ENCODE measurements at regions not wholly inside any gene's neighbourhood (a gene's known extent, or its start where the extent isn't known, plus 50 kb on each side); places are given as distances from the start of the nearest gene placed in this dataset.
A peak's percentile ranks its signal among the peaks of the same experiment; 100 is the strongest.

DNA sequence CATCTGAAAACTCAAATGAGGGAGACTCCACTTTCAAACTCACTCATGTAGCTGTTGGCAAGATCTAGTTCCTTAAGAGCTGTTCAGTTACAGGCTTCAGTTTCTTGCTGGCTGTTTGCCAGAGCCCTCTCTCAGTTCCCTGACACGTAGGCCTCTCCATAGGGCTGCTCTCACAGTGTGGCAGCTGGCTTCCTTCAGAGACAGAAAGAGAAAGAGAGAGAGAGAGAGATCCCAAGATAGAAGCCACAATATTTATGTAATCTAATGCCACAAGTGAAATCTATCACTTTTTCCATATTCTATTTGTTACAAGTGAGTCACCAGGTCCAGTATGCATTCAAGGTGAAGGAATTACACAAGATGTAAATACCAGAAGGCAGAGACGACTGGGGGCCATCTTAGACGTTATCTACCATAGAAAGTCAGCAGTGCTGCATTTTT is 168.8 kb downstream of the RCN1 start:
- no peak overlapping the region for H2AFZ ChIP-seq (ENCODE audit: low read depth, low read length)

DNA sequence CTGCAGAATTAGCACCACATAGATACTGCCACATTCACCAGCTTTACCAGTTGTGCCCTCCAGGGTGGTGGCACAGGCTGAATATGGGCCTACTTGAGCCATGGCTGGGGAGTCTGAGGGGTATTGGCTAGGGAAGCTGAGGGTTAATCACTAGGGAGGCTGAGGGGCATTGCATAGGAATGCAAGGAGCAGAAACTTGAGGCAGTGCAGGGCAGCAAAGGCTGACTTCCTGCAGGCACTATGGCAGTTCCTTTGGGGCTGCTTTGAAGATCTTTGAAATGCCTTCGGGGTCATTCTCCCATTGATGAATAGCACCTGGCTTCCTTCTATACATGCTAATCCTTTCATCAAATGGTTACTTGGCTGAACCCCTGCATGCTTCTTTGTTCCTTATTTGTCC is 171.5 kb downstream of the RCN1 start:
- no peak for FAIRE-seq
- Histone ChIP-seq H3K79me2 (ENCODE audit: control insufficient read depth, insufficient read depth, low read length) (no peaks in the 10 kb centered on the region), H3K4me3 (no peak overlapping the region), H4K20me1 (replicated peaks; ENCODE audit: control insufficient read depth, insufficient read depth, low read length) (no peaks in the 10 kb centered on the region), H3K36me3 (ENCODE audit: control insufficient read depth, insufficient read depth, low read length) (no peaks in the 10 kb centered on the region), H3K9me1 (ENCODE audit: control insufficient read depth, insufficient read depth, low read length) (no peaks in the 10 kb centered on the region), H3K27me3 (ENCODE audit: control insufficient read depth in 2 of 2, insufficient read depth in 2 of 2, low read length in 2 of 2) (no peaks in the 10 kb centered on the region; a peak in 1 of 5 replicates), H2AFZ (ENCODE audit: low read depth, low read length) (no peak overlapping the region), H3K4me1 (replicated peaks in 1 of 2; ENCODE audit: control insufficient read depth in 2 of 2, insufficient read depth in 2 of 2, low read length in 2 of 2) (no peaks in the 10 kb centered on the region), H3K27ac (ENCODE audit: extremely low read depth, low read depth, low read length) (no peak overlapping the region), H3K4me2 (ENCODE audit: insufficient read depth, low read length) (no peak overlapping the region), H3K9me3 (replicated peaks; ENCODE audit: control insufficient read depth, insufficient read depth, low read depth, low read length) (no peaks in the 10 kb centered on the region), H3K9ac (ENCODE audit: insufficient read depth in 1 of 2, low read depth in 2 of 2, low read length in 2 of 2) (no peak overlapping the region)
- intact Hi-C loops (cut with micrococcal nuclease), result no loop called here
- in situ Hi-C loops (cut with MboI), result no loop called here
- BruUV-seq (replicated peaks), result no TSS peak
- CTCF ChIA-PET (ENCODE audit: low intra/inter-chr PET ratio), result no interaction called here
- TF ChIP-seq MIER1 (IDR thresholded peaks at IDR 0.05; ENCODE audit: low read depth) (no peak), MYNN (IDR thresholded peaks at IDR 0.05) (no peak), MYNN (CRISPR knock-in tag; IDR thresholded peaks at IDR 0.05) (no peak), ZKSCAN8 (CRISPR knock-in tag; IDR thresholded peaks at IDR 0.05) (no peak), SMARCA4 (IDR thresholded peaks at IDR 0.05) (no peak)
- TF ChIP-seq, protein P1, sequence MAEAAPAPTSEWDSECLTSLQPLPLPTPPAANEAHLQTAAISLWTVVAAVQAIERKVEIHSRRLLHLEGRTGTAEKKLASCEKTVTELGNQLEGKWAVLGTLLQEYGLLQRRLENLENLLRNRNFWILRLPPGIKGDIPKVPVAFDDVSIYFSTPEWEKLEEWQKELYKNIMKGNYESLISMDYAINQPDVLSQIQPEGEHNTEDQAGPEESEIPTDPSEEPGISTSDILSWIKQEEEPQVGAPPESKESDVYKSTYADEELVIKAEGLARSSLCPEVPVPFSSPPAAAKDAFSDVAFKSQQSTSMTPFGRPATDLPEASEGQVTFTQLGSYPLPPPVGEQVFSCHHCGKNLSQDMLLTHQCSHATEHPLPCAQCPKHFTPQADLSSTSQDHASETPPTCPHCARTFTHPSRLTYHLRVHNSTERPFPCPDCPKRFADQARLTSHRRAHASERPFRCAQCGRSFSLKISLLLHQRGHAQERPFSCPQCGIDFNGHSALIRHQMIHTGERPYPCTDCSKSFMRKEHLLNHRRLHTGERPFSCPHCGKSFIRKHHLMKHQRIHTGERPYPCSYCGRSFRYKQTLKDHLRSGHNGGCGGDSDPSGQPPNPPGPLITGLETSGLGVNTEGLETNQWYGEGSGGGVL (CRISPR knock-in tag; IDR thresholded peaks at IDR 0.05), result no peak
- TF ChIP-seq, protein P2, sequence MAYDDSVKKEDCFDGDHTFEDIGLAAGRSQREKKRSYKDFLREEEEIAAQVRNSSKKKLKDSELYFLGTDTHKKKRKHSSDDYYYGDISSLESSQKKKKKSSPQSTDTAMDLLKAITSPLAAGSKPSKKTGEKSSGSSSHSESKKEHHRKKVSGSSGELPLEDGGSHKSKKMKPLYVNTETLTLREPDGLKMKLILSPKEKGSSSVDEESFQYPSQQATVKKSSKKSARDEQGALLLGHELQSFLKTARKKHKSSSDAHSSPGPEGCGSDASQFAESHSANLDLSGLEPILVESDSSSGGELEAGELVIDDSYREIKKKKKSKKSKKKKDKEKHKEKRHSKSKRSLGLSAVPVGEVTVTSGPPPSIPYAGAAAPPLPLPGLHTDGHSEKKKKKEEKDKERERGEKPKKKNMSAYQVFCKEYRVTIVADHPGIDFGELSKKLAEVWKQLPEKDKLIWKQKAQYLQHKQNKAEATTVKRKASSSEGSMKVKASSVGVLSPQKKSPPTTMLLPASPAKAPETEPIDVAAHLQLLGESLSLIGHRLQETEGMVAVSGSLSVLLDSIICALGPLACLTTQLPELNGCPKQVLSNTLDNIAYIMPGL (CRISPR knock-in tag; IDR thresholded peaks at IDR 0.05), result no peak
- WGBS (ENCODE audit: insufficient coverage, low coverage, missing lambda C conversion rate), result 0% methylated on average over 1 of the region's 1 CpG
- no peak for DNase-seq (ENCODE audit: extremely low read depth in 1 of 4, low spot score in 3 of 4)
- no peak for ATAC-seq
- POLR2A ChIA-PET, result interaction anchor here (0.6 to 1.6 kb wide), 2 partner anchors 14 to 287 kb away, joined by 3 read pairs; no protein-coding TSS in a partner anchor

More for the DNA sequence above, 168.8 kb downstream of the RCN1 start:
- Histone ChIP-seq H3K36me3 (ENCODE audit: control insufficient read depth, insufficient read depth, low read length) (no peaks in the 10 kb centered on the region), H3K9me1 (ENCODE audit: control insufficient read depth, insufficient read depth, low read length) (no peaks in the 10 kb centered on the region), H3K9ac (ENCODE audit: insufficient read depth in 1 of 2, low read depth in 2 of 2, low read length in 2 of 2) (no peak overlapping the region), H3K27ac (ENCODE audit: extremely low read depth, low read depth, low read length) (no peak overlapping the region), H3K79me2 (ENCODE audit: control insufficient read depth, insufficient read depth, low read length) (no peaks in the 10 kb centered on the region), H3K4me2 (ENCODE audit: insufficient read depth, low read length) (no peak overlapping the region), H3K4me1 (replicated peaks in 1 of 2; ENCODE audit: control insufficient read depth in 2 of 2, insufficient read depth in 2 of 2, low read length in 2 of 2) (no peaks in the 10 kb centered on the region), H3K4me3 (no peak overlapping the region), H3K27me3 (ENCODE audit: control insufficient read depth in 2 of 2, insufficient read depth in 2 of 2, low read length in 2 of 2) (no peaks in the 10 kb centered on the region; a peak in 1 of 5 replicates), H3K9me3 (replicated peaks; ENCODE audit: control insufficient read depth, insufficient read depth, low read depth, low read length) (no peaks in the 10 kb centered on the region), H4K20me1 (replicated peaks; ENCODE audit: control insufficient read depth, insufficient read depth, low read length) (no peaks in the 10 kb centered on the region)
- DNase-seq (ENCODE audit: extremely low read depth in 1 of 4, low spot score in 3 of 4) (peak in 1 of 4 experiments; percentile 13), ATAC-seq (no peak), FAIRE-seq (no peak)
- 0% methylated on average over 3 of the region's 3 CpGs for WGBS (ENCODE audit: insufficient coverage, low coverage, missing lambda C conversion rate)
- in situ Hi-C loops (cut with MboI) (no loop called here), intact Hi-C loops (cut with micrococcal nuclease) (no loop called here)
- BruUV-seq (replicated peaks), result no TSS peak
- POLR2A ChIA-PET, result interaction anchor here (0.8 kb wide), 1 partner anchor 8 kb away, joined by 3 read pairs; no protein-coding TSS in a partner anchor
- TF ChIP-seq NFIC (IDR thresholded peaks at IDR 0.05) (peak; percentile 67), SIRT6 (IDR thresholded peaks at IDR 0.05; ENCODE audit: low read depth, low read length) (no peak), NCOA2 (IDR thresholded peaks at IDR 0.05; ENCODE audit: partially characterized antibody in 2 of 2) (no peak), ZNF384 (IDR thresholded peaks at IDR 0.05; ENCODE audit: low read depth, low read length) (0 out of 2 replicates have a peak, but pooled peaks have one; percentile 34), ATF1 (CRISPR knock-in tag; IDR thresholded peaks at IDR 0.05) (no peak), ATF1 (tag; IDR thresholded peaks at IDR 0.05) (0 out of 2 replicates have a peak, but pooled peaks have one; percentile 16)
- CTCF ChIA-PET (ENCODE audit: low intra/inter-chr PET ratio), result interaction anchor here (0.6 kb wide), 1 partner anchor 24 kb away, joined by 3 read pairs; no protein-coding TSS in a partner anchor

Data from K562 (cell line).